Stimulated activated naive B cell treated with anti-CD40 and anti-IgM and Interleukin-4, amounts not matched to agents 10 μg/mL and 1 μg/mL and 100 μg/mL, for 72 hours (primary cell): ENCODE measurements at regions not wholly inside any gene's neighbourhood (a gene's known extent, or its start where the extent isn't known, plus 50 kb on each side); places are given as distances from the start of the nearest gene placed in this dataset.

Source experiments
- ATAC-seq, 2 donors: fragments of 150-1000 bp; cut with Tn5 transposase; replicated peaks; 2 replicates each; pipeline ENCODE4 v1.10.0; 2021; ENCODE audit warnings: moderate library complexity in 1 of 2
- DNase-seq: peaks from one replicate; pipeline ENCODE4 v3.0.0; 2021
- H3K27ac Mint-ChIP-seq: one replicate; pipeline ENCODE4 v1.8.0; 2022; ENCODE audit warnings: mild to moderate bottlenecking, mixed read lengths
- H3K27me3 Mint-ChIP-seq, 2 donors: one replicate each; pipeline ENCODE4 v1.8.0; 2022; ENCODE audit warnings: mixed read lengths in 2 of 2
- H3K36me3 Mint-ChIP-seq, 2 donors: one replicate each; pipeline ENCODE4 v1.8.0; 2022; ENCODE audit warnings: mixed read lengths in 2 of 2, mild to moderate bottlenecking in 1 of 2
- H3K4me1 Mint-ChIP-seq, 2 donors: one replicate each; pipeline ENCODE4 v1.8.0; 2022; ENCODE audit warnings: mixed read lengths in 2 of 2, mild to moderate bottlenecking in 1 of 2
- H3K4me3 Mint-ChIP-seq, 2 donors: one replicate each; pipeline ENCODE4 v1.8.0; 2022; ENCODE audit warnings: mild to moderate bottlenecking in 2 of 2, mixed read lengths in 2 of 2, moderate library complexity in 1 of 2
- H3K9me3 Mint-ChIP-seq, 2 donors: one replicate each; pipeline ENCODE4 v1.8.0; 2022; ENCODE audit warnings: mixed read lengths in 2 of 2, mild to moderate bottlenecking in 1 of 2

DNA sequence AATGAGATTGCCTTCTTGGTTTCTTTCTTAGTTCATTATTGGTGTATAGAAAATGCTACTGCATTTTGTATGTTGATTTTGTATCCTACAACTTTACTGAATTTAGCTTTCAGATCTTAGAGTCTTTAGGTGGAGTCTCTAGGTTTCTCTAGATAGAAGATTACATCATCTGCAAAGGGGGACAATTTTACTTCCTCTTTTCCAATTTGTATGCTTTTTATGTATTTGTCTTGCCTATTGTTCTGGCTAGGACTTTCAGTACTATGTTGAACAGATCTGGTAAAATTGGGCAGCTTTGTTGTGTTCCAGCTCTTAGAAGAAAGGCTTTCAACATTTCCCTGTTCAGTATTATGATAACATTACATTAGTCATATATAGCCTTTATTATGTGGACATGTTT, 101.0 kb upstream of the SPRY2 start:
- no peak for DNase-seq
- peaks cover 1 to 5% of the 10 kb centered on the region in 2 donors for H3K9me3 Mint-ChIP-seq
- no peak overlapping the region for H3K4me3 Mint-ChIP-seq
- peaks cover 20 to 54% of the 10 kb centered on the region in 2 donors for H3K4me1 Mint-ChIP-seq
- H3K27ac Mint-ChIP-seq: peak overlapping the region; percentile 43
- no peaks in the 10 kb centered on the region for H3K36me3 Mint-ChIP-seq
- H3K27me3 Mint-ChIP-seq: no peaks in the 10 kb centered on the region
- peak; percentile 52 to 63 for ATAC-seq

- no peak overlapping the region for H3K27ac Mint-ChIP-seq
- ATAC-seq: no peak
Measured at GRCh38 chr13:80438521-80438920, 97.6 kb upstream of the SPRY2 start.

DNA sequence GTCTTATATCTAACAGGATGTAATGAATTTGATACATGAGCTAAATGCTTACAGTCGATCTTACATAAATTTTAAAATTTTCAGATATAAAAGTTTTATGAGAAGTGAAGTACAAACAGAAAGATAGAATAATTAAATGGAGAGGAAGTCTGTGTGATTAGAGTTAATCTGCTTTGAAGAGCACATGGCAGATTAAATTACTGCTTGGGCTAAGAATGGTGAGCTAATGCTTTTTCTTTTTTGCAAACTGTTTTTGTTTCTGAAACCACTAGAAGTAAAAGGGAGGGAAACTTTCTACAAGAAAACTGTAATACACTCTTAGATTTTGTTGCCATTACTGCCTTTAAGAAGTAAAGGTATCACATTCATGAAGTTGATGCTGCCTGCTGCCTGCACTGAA, 96.3 kb upstream of the SPRY2 start:
- no peak for ATAC-seq
- Mint-ChIP-seq H3K4me3 (no peak overlapping the region), H3K36me3 (peaks cover 0 to 2% of the 10 kb centered on the region in 2 donors), H3K4me1 (peaks cover 9 to 26% of the 10 kb centered on the region in 2 donors), H3K27ac (no peak overlapping the region), H3K27me3 (no peaks in the 10 kb centered on the region), H3K9me3 (peaks cover 1 to 5% of the 10 kb centered on the region in 2 donors)
- no peak for DNase-seq

More at GRCh38 chr13:80438521-80438920, 97.6 kb upstream of the SPRY2 start:
- Mint-ChIP-seq H3K36me3 (peaks cover 0 to under 1% of the 10 kb centered on the region in 2 donors), H3K4me3 (no peak overlapping the region), H3K9me3 (peaks cover 1 to 5% of the 10 kb centered on the region in 2 donors), H3K4me1 (peaks cover 14 to 39% of the 10 kb centered on the region in 2 donors), H3K27me3 (no peaks in the 10 kb centered on the region)
- no peak for DNase-seq

DNA sequence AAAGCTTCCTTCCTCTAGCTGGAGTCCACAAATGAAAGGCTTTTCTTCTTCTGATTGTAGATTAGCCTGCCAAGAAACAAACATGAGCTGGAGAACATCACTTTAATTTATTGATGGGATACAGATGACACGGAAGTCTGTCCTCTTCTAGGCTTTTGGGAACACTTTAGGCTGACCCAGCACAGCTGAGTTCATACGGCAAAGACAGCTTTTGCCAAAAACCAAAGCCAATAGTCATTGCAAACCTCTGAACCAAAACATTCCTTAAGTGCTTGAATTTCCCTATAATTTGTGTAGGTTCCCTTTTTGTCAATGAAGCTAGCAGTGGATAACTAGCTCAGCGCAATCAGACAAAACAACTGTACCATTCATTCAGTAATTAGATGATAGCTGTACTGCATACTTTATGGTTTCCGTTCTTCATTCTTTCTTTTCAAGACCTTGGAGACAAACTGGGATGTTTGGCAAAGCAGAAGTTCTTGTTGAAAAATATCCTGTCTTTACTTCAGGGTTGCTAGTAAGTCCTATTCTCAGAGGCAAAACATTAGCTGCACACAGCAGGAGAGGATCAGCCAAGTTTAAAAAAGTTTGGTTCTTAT, 95.7 kb upstream of the SPRY2 start:
- Mint-ChIP-seq H3K9me3 (peaks cover under 1 to 1% of the 10 kb centered on the region in 2 donors), H3K27ac (no peak overlapping the region)
- no peak for ATAC-seq

GRCh38 chr13:80430561-80430960, 89.6 kb upstream of the SPRY2 start:
- DNase-seq (no peak), ATAC-seq (no peak)
- Mint-ChIP-seq H3K27ac (no peak overlapping the region), H3K4me3 (no peak overlapping the region), H3K9me3 (peaks cover 0 to 2% of the 10 kb centered on the region in 2 donors), H3K36me3 (peaks cover 0 to 2% of the 10 kb centered on the region in 2 donors), H3K4me1 (peaks cover 0 to 1% of the 10 kb centered on the region in 2 donors), H3K27me3 (no peaks in the 10 kb centered on the region)

More for the DNA sequence above, 95.7 kb upstream of the SPRY2 start:
- H3K4me1 Mint-ChIP-seq: peaks cover 3 to 21% of the 10 kb centered on the region in 2 donors
- no peaks in the 10 kb centered on the region for H3K27me3 Mint-ChIP-seq
- H3K36me3 Mint-ChIP-seq: peaks cover 0 to 2% of the 10 kb centered on the region in 2 donors
- no peak for DNase-seq
- H3K4me3 Mint-ChIP-seq: no peak overlapping the region

DNA sequence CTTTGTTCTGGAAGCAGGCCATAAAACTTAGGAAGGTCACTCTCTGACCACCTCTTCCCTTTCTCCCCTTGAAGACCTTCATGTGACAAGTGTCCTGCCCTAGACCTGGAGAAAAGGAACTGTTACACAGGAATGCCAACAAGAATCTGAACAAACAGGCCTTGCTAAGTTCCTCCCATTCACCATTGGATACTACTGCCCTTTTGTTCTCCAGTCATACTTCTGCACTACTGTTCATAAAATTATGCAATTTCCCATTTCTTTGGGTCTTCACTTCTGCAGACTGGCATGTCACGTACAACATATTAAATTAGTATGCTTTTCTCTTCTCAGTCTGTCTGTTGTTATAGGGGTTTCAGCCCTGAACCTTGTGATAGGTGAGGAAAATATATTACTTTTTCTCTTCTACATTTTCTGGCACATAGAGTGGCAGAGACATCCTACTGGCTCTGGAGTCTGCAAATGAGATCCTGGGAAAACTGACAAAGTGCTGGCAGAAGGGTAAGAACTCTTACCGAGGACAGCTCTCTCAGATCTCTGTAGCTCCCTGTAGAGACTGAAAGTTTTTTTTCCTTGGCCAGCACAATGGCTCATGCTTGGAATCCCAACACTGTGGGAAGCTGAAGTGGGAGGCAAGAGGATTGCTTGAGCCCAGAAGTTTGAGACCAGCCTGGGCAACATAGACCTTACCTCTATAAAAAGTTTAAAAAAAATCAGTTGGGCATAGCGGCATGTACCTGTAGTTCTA, 87.6 kb upstream of the SPRY2 start:
- peaks cover 0 to 1% of the 10 kb centered on the region in 2 donors for H3K4me1 Mint-ChIP-seq
- H3K4me3 Mint-ChIP-seq: no peak overlapping the region
- H3K27ac Mint-ChIP-seq: no peak overlapping the region
- H3K36me3 Mint-ChIP-seq: peaks cover 2 to 7% of the 10 kb centered on the region in 2 donors
- no peak for DNase-seq
- no peaks in the 10 kb centered on the region for H3K27me3 Mint-ChIP-seq
- peaks cover 4 to 9% of the 10 kb centered on the region in 2 donors for H3K9me3 Mint-ChIP-seq
- ATAC-seq: no peak

DNA sequence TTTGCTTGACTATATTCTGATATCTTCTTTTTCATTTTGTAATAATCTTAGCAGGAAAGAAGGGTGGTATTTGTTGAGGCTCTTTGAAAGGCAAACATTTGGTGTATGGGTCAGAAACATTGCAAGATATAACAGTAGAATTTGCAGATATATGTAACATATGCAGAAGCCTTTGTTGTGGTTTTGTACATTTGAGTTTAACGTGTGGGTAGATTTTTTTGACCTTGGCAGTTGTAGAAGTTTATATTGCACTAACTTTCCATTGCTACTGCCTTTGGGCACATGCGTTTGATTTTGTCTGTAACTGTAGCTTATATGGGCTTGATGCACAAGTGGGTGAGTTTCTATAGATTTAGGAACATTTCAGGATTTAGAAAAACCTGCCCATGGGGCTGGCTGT, 78.5 kb upstream of the SPRY2 start:
- no peak for DNase-seq
- Mint-ChIP-seq H3K36me3 (peaks cover 0 to 11% of the 10 kb centered on the region in 2 donors), H3K4me1 (peaks cover 7 to 12% of the 10 kb centered on the region in 2 donors), H3K27ac (no peak overlapping the region), H3K9me3 (peaks cover 13 to 22% of the 10 kb centered on the region in 2 donors), H3K4me3 (no peak overlapping the region), H3K27me3 (peaks cover 0 to 4% of the 10 kb centered on the region in 2 donors)
- ATAC-seq: peak in 1 of 2 donors; percentile 22

DNA sequence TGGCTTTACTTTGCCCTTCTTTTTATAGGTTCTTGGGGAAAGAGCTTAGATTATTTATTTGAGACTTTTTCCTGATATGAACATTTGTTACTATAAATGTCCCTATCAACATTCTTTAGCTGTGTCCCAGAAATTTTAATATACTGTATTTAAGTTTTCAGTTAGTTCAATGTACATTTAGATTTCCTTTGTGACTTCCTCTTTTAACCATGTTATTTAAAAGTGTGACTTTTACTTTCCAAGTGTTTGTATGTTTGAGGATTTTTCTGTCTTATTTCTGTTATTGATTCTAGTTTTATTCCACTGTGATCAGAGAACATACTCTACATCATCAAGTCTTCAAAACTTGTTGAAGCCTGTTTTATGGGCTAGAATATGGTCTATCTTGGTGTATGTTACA, 72.7 kb upstream of the SPRY2 start:
- ATAC-seq: no peak
- no peak overlapping the region for H3K27ac Mint-ChIP-seq
- peaks cover 0 to 3% of the 10 kb centered on the region in 2 donors for H3K36me3 Mint-ChIP-seq
- H3K4me3 Mint-ChIP-seq: no peak overlapping the region
- H3K4me1 Mint-ChIP-seq: peaks cover 7 to 27% of the 10 kb centered on the region in 2 donors
- H3K9me3 Mint-ChIP-seq: peaks cover 4 to 5% of the 10 kb centered on the region in 2 donors
- DNase-seq: no peak
- H3K27me3 Mint-ChIP-seq: no peaks in the 10 kb centered on the region

DNA sequence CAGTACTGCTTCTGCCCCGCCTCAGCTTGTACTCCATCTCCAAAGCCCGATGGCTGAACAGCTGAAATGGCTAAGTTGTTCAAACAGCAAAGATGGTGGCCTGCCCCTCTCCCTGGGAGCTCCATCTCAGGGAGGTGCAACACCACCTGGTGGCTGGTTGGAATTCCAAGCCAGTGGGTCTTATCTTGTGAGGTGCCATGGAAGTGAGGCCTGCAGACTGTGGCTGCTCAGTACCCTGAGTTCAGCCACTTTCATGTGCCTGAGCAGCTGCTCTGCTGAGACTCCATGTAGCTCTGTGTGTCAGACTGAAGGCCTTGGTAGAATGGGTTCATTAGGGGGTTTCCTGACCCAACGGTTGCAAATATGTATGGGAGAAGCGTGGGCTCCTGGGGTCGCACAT, 67.3 kb upstream of the SPRY2 start:
- ATAC-seq (no peak), DNase-seq (no peak)
- H3K4me1 Mint-ChIP-seq: peaks cover 10 to 23% of the 10 kb centered on the region in 2 donors
- peaks cover 4 to 10% of the 10 kb centered on the region in 2 donors for H3K36me3 Mint-ChIP-seq
- H3K27me3 Mint-ChIP-seq: no peaks in the 10 kb centered on the region
- no peak overlapping the region for H3K4me3 Mint-ChIP-seq
- H3K27ac Mint-ChIP-seq: no peak overlapping the region
- peaks cover 11 to 12% of the 10 kb centered on the region in 2 donors for H3K9me3 Mint-ChIP-seq

- peak overlapping the region; percentile 82 for H3K27ac Mint-ChIP-seq
- DNase-seq: no peak
- H3K36me3 Mint-ChIP-seq: peaks cover 4 to 10% of the 10 kb centered on the region in 2 donors
- H3K9me3 Mint-ChIP-seq: peaks cover 11 to 12% of the 10 kb centered on the region in 2 donors
- peaks cover 33 to 54% of the 10 kb centered on the region in 2 donors for H3K4me1 Mint-ChIP-seq
- no peaks in the 10 kb centered on the region for H3K27me3 Mint-ChIP-seq
- peak; percentile 63 to 68 for ATAC-seq
- H3K4me3 Mint-ChIP-seq: peak overlapping the region; percentile 37 to 72
Measured at GRCh38 chr13:80400865-80401426, 60.0 kb upstream of the SPRY2 start.

DNA sequence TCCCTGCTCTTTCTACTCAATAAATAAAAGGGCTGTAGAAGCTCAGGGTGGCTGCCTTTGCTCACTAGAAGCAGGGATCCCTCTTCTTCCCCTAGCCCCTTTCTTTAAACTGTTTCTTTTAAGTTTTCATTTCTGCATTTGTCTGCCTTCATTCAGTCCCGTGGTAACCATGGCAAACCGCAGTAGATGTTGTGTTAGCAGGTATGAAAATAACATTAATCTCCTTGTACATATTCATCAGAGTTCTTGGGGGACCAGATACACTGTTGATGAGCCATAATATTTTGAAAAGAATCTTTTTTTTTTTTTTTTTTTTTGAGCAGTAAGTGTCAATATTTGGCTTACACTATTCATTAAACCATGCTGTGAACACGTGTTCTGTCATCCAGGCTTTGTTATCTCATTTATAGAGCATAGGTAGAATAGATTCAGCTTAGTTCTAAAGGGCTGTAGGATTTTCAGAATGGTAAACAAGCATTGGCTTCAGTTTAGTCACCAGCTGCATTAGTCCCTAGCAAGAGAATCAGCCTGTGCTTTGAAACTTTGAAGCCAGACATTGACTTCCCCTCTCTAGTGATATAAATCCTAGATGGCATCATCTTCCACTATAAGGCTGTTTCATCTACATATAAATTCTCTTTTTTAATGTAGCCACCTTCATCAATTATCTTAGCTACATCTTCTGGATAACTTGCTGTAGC, 59.4 kb upstream of the SPRY2 start:
- Mint-ChIP-seq H3K27ac (peak overlapping the region; percentile 82), H3K9me3 (peaks cover 11 to 12% of the 10 kb centered on the region in 2 donors), H3K4me3 (peak overlapping the region in 1 of 2 donors; percentile 72), H3K27me3 (no peaks in the 10 kb centered on the region), H3K36me3 (peaks cover 4 to 10% of the 10 kb centered on the region in 2 donors), H3K4me1 (peaks cover 33 to 54% of the 10 kb centered on the region in 2 donors)
- no peak for DNase-seq
- ATAC-seq: peak; percentile 42 to 54

DNA sequence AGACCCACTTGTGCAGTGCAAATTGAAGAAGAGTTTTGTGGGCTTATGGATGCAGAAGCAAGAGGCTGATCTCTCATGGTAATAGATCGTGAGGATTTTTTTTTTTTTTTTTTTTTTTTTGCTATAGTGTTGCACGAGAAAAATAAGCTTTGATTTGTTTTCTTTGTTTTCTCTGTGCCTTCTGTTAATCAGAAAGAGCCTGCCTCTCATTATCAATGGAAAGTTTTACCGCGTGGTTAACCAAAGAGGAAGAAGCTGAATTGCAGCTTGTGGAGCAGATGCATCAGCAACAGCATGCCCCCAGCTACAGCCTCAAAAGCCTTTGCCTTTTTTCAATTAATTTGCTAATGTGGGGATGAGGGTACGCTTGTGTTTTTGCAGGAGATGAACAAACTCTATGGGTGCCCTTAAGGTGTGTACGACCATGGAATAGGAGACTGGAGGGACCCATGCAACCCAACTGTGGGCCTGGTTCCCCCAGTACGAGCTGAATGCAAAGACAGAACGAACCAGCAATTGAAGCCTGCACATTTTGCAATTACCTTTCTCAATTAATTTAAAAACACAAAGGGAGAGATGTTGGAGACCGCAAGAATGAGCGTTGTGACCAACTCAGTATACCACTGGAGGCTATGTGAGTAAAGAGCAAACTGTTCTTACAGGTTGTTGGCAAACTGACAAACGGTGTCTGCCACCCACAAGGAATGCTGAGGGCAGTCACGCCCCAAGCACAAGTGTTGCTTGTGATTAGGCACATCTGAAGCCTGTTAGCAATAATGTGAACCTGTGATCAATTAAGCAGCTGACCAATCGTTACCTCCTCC, 58.6 kb upstream of the SPRY2 start:
- Mint-ChIP-seq H3K9me3 (peaks cover 4 to 7% of the 10 kb centered on the region in 2 donors), H3K27ac (peak overlapping the region; percentile 76), H3K4me3 (peak overlapping the region; percentile 43 to 57), H3K27me3 (no peaks in the 10 kb centered on the region), H3K36me3 (peaks cover 5 to 6% of the 10 kb centered on the region in 2 donors), H3K4me1 (peaks cover 33 to 54% of the 10 kb centered on the region in 2 donors)
- ATAC-seq (peak; percentile 74 to 76), DNase-seq (no peak)
